OCI-LY1 (cell line): ENCODE measurements at regions not wholly inside any gene's neighbourhood (a gene's known extent, or its start where the extent isn't known, plus 50 kb on each side); places are given as distances from the start of the nearest gene placed in this dataset.

ENCODE experiments used
- CTCF ChIP-seq: fragments of 200-600 bp; sonication (generic), shearing (Covaris generic); IDR thresholded peaks from 2 replicates; pipeline ENCODE4 v1.5.1; 2017; ENCODE audit warnings: mild to moderate bottlenecking, antibody characterized with exemption, low read length, moderate library complexity, mixed read lengths
- EZH2 ChIP-seq: fragments of 200-600 bp; sonication (generic), shearing (Covaris generic); IDR thresholded peaks from 2 replicates; pipeline ENCODE4 v1.8.0; 2017; ENCODE audit warnings: borderline replicate concordance, mixed run types, mild to moderate bottlenecking, antibody characterized with exemption, low read length, moderate library complexity, mixed read lengths

GRCh38 chr3:42027571-42027970 lies 63.6 kb upstream of the TRAK1 start:
- TF ChIP-seq EZH2 = no peak
- no peak for TF ChIP-seq CTCF
